CD4-positive, alpha-beta T cell (primary cell): ENCODE measurements at regions not wholly inside any gene's neighbourhood (a gene's known extent, or its start where the extent isn't known, plus 50 kb on each side); places are given as distances from the start of the nearest gene placed in this dataset.

Experiments used
- ATAC-seq: fragments of 200-7000 bp; cut with Tn5 transposase; one replicate; pipeline ENCODE4 v1.10.0; 2022; ENCODE audit warnings: mild to moderate bottlenecking; ENCODE audit not compliant: poor library complexity
- CTCF ChIA-PET: fragments of 350-600 bp; sonication (Branson Sonifier 250); formaldehyde crosslinking; loops from one replicate; lab custom pipeline; 2021; ENCODE audit warnings: antibody characterized with exemption, inconsistent platforms; lab: Charles Lee
- POLR2A ChIA-PET: fragments of 350-600 bp; sonication (Branson Sonifier 250); formaldehyde crosslinking; loops from one replicate; lab custom pipeline; 2021; ENCODE audit warnings: antibody characterized with exemption, inconsistent platforms; lab: Charles Lee
- DNase-seq, 14 experiments: peaks; one replicate each; pipeline ENCODE4 v3.0.0-alpha.2; 2013 to 2020; ENCODE audit warnings: mixed read lengths in 2 of 14
- H3K27ac ChIP-seq, 2 donors: one replicate each; pipeline versions ENCODE4 v1.5.1 to v1.7.0; 2013; ENCODE audit warnings: low read length in 2 of 2, low read depth in 1 of 2, mild to moderate bottlenecking in 1 of 2
- H3K27me3 ChIP-seq, 2 experiments: 1 replicate in 1 of 2; 2 replicates in 1 of 2; pipeline versions ENCODE4 v1.6.1 to v1.7.0; 2013; ENCODE audit warnings: low read length in 2 of 2, control low read depth in 1 of 2, mild to moderate bottlenecking in 1 of 2, moderate library complexity in 1 of 2; ENCODE audit not compliant: insufficient read depth in 2 of 2, control insufficient read depth in 1 of 2
- H3K36me3 ChIP-seq: one replicate; pipeline ENCODE4 v1.6.1; 2013; ENCODE audit warnings: low read length, control low read depth; ENCODE audit not compliant: insufficient read depth
- H3K4me1 ChIP-seq: one replicate; pipeline ENCODE4 v1.6.1; 2013; ENCODE audit warnings: low read length, control low read depth; ENCODE audit not compliant: insufficient read depth
- H3K4me3 ChIP-seq: one replicate; pipeline ENCODE4 v1.5.1; 2013; ENCODE audit warnings: mild to moderate bottlenecking, low read length, moderate library complexity
- H3K9me3 ChIP-seq, 2 experiments: 1 replicate in 1 of 2; 2 replicates in 1 of 2; pipeline versions ENCODE4 v1.6.1 to v1.7.0; 2013; ENCODE audit warnings: low read length in 2 of 2, mild to moderate bottlenecking in 2 of 2, control low read depth in 1 of 2, moderate library complexity in 1 of 2; ENCODE audit not compliant: control insufficient read depth in 1 of 2, insufficient read depth in 1 of 2
- H3K27ac Mint-ChIP-seq: one replicate; pipeline ENCODE4 v1.8.0; 2020; ENCODE audit warnings: mixed read lengths
- H3K27me3 Mint-ChIP-seq: one replicate; pipeline ENCODE4 v1.8.0; 2021; ENCODE audit warnings: mixed read lengths
- H3K36me3 Mint-ChIP-seq: one replicate; pipeline ENCODE4 v1.8.0; 2021; ENCODE audit warnings: low read depth, mixed read lengths
- H3K4me1 Mint-ChIP-seq: one replicate; pipeline ENCODE4 v1.8.0; 2021; ENCODE audit warnings: low read depth, mixed read lengths
- H3K4me3 Mint-ChIP-seq: one replicate; pipeline ENCODE4 v1.8.0; 2020; ENCODE audit warnings: mild to moderate bottlenecking, mixed read lengths
- H3K9me3 Mint-ChIP-seq: one replicate; pipeline ENCODE4 v1.8.0; 2020; ENCODE audit warnings: mixed read lengths
- intact Hi-C, 2 experiments: fragments of 100-400 bp; cut with DNase I in 1 of 2; cut with micrococcal nuclease in 1 of 2; formaldehyde crosslinking; loops; one replicate each; pipeline versions ENCODE4 v1.15.1 to v1.9.0; 2023 to 2025; cut with DNase I, micrococcal nuclease
- TF ChIP-seq, protein P1 (sequence below): fragments of 200-600 bp; IDR thresholded peaks from one replicate; pipeline ENCODE4 v1.8.0; 2022; ENCODE audit warnings: antibody characterized with exemption, mild to moderate bottlenecking

DNA sequence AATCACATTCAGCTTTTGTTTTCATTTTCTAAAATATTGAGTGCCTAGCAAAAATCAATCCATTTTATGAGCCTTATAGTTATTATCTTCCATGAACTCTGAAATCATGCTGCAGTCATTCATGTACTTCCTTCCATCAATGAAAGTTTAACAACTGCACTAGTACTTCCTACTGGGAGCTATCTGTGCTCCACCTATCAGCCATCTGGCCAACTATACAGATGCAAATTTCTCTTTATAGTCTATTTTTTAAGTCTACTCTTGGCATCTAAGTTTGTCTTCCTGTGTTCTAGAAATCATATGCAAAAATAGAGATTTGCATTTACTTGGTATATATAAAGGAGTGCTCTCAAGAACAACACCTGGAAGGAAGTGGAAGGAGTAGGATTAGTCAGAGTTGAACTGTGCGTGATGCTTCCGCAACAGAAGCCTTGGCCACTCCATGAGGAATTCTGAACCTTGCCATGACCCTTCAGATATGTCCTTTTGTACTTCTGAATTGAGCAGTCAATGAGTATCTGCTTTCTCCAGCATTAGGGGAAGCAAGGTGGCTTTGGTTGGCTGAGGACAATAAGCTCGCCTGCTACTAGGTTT lies 403.2 kb upstream of the ADAMTS5 start:
- TF ChIP-seq, protein P1, sequence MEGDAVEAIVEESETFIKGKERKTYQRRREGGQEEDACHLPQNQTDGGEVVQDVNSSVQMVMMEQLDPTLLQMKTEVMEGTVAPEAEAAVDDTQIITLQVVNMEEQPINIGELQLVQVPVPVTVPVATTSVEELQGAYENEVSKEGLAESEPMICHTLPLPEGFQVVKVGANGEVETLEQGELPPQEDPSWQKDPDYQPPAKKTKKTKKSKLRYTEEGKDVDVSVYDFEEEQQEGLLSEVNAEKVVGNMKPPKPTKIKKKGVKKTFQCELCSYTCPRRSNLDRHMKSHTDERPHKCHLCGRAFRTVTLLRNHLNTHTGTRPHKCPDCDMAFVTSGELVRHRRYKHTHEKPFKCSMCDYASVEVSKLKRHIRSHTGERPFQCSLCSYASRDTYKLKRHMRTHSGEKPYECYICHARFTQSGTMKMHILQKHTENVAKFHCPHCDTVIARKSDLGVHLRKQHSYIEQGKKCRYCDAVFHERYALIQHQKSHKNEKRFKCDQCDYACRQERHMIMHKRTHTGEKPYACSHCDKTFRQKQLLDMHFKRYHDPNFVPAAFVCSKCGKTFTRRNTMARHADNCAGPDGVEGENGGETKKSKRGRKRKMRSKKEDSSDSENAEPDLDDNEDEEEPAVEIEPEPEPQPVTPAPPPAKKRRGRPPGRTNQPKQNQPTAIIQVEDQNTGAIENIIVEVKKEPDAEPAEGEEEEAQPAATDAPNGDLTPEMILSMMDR, result no peak
- Mint-ChIP-seq H3K4me3 (no peak overlapping the region), H3K36me3 (no peaks in the 10 kb centered on the region), H3K9me3 (no peaks in the 10 kb centered on the region), H3K27me3 (no peaks in the 10 kb centered on the region), H3K4me1 (no peaks in the 10 kb centered on the region), H3K27ac (no peak overlapping the region)
- H3K36me3 ChIP-seq, result no peaks in the 10 kb centered on the region
- no peaks in the 10 kb centered on the region for H3K27me3 ChIP-seq
- H3K27ac ChIP-seq, result no peak overlapping the region
- DNase-seq (no peak), ATAC-seq (no peak)
- H3K9me3 ChIP-seq, result peaks cover 0 to 3% of the 10 kb centered on the region in 2 experiments
- H3K4me3 ChIP-seq, result no peak overlapping the region
- intact Hi-C loops, result no loop called here
- no peaks in the 10 kb centered on the region for H3K4me1 ChIP-seq
- ChIA-PET CTCF (no interaction called here), POLR2A (no interaction called here)

DNA sequence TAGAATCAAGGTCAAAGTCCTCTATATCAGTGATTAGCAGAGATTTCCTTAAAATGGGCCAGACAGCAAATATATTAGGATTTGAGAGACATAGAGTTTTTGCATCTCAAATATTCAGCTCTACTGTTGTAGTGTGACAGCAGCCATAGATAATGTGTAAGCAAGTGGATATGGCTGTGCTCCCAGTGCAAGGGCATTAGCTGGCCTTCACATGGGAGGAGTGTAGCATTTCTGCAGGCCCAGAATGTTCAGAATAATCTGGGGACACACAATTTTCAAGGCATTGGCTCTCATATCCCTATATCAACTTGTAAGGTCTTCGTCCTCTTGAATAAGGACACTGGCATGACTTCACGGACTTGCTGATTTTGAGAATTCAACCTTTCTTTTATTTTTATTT lies 402.3 kb upstream of the ADAMTS5 start:
- intact Hi-C loops, result no loop called here
- Mint-ChIP-seq H3K27ac (no peak overlapping the region), H3K4me1 (no peaks in the 10 kb centered on the region), H3K9me3 (no peaks in the 10 kb centered on the region), H3K36me3 (no peaks in the 10 kb centered on the region), H3K27me3 (no peaks in the 10 kb centered on the region), H3K4me3 (no peak overlapping the region)
- H3K9me3 ChIP-seq, result peaks cover 0 to 3% of the 10 kb centered on the region in 2 experiments
- TF ChIP-seq, protein P1, result no peak
- no peaks in the 10 kb centered on the region for H3K36me3 ChIP-seq
- ChIA-PET CTCF (no interaction called here), POLR2A (no interaction called here)
- H3K27ac ChIP-seq, result no peak overlapping the region
- H3K4me1 ChIP-seq, result no peaks in the 10 kb centered on the region
- no peak for ATAC-seq
- no peak for DNase-seq
- no peaks in the 10 kb centered on the region for H3K27me3 ChIP-seq
- no peak overlapping the region for H3K4me3 ChIP-seq

DNA sequence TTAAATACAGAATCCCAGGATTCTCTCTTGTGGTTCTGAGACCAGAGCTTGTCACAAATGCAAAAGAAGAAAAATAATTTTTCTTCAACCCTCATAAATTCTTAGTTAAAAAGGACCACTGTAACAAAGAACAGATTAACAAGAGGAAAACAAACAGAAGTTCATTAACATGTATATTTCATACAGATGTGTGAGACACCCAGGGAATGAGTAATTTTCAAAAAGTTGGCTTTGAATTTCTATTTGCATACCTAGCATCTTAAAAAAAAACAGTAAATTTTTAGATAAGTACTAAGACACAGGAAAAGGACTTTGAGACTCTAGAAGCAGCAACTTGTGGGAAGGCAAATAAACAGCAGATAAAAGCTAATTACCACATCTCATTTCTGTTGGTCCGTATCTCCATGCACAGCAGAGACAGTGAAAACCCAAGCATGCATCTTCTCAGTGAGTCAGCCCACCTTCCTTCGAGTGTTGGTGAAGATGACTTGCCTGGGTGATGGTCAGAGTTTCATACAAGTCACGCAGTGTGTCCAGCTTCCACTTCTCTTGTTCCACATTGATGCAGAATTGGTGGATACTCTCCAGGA lies 399.9 kb upstream of the ADAMTS5 start:
- Histone ChIP-seq H3K4me1 (no peaks in the 10 kb centered on the region), H3K4me3 (no peak overlapping the region), H3K36me3 (no peaks in the 10 kb centered on the region), H3K27ac (no peak overlapping the region), H3K27me3 (no peaks in the 10 kb centered on the region), H3K9me3 (peaks cover 0 to 3% of the 10 kb centered on the region in 2 experiments)
- H3K9me3 Mint-ChIP-seq, result no peaks in the 10 kb centered on the region
- H3K27ac Mint-ChIP-seq, result no peak overlapping the region
- intact Hi-C loops, result no loop called here
- CTCF ChIA-PET, result no interaction called here
- no peaks in the 10 kb centered on the region for H3K36me3 Mint-ChIP-seq
- POLR2A ChIA-PET, result no interaction called here
- no peaks in the 10 kb centered on the region for H3K27me3 Mint-ChIP-seq
- TF ChIP-seq, protein P1, result no peak
- H3K4me1 Mint-ChIP-seq, result no peaks in the 10 kb centered on the region
- no peak for DNase-seq
- H3K4me3 Mint-ChIP-seq, result no peak overlapping the region
- ATAC-seq, result no peak
